Body of pancreas (tissue), 4 donors: ENCODE measurements at regions not wholly inside any gene's neighbourhood (a gene's known extent, or its start where the extent isn't known, plus 50 kb on each side); places are given as distances from the start of the nearest gene placed in this dataset.

ENCODE experiments used
- POLR2A ChIP-seq, 3 donors: fragments of 450-650 bp; IDR thresholded peaks; one replicate each; pipeline ENCODE4 v1.6.1; 2016; ENCODE audit warnings: antibody characterized with exemption in 3 of 3, mild to moderate bottlenecking in 2 of 3
- TF ChIP-seq, protein P1 (sequence below), 7 experiments: fragments of 450-650 bp in 4 of 7; fragments of 200-600 bp in 3 of 7; sonication (generic) in 3 of 7; IDR thresholded peaks; one replicate each; pipeline ENCODE4 v1.5.1; 2016 to 2019; ENCODE audit warnings: antibody characterized with exemption in 7 of 7

DNA sequence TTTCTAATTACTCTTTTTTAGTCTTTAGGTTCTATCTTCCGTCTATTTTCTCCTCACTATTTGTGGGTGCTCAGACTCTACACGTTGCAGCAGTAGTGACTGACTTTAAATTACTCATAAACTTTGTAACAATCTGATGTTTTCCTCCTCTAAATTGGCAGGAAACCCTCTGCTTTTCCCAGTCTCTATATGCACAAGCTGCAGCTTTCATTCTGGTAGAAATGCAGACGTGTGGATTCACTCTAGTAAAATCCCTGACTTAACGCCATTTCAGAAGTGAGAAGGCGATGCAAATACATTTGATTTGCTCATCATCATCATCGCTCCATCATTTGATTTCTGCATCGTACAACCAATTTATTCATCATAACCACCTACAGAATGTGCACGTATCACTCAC, 561.0 kb upstream of the ZFHX3 start:
- TF ChIP-seq POLR2A (IDR thresholded peaks at IDR 0.05) = no peak
- TF ChIP-seq, protein P1, sequence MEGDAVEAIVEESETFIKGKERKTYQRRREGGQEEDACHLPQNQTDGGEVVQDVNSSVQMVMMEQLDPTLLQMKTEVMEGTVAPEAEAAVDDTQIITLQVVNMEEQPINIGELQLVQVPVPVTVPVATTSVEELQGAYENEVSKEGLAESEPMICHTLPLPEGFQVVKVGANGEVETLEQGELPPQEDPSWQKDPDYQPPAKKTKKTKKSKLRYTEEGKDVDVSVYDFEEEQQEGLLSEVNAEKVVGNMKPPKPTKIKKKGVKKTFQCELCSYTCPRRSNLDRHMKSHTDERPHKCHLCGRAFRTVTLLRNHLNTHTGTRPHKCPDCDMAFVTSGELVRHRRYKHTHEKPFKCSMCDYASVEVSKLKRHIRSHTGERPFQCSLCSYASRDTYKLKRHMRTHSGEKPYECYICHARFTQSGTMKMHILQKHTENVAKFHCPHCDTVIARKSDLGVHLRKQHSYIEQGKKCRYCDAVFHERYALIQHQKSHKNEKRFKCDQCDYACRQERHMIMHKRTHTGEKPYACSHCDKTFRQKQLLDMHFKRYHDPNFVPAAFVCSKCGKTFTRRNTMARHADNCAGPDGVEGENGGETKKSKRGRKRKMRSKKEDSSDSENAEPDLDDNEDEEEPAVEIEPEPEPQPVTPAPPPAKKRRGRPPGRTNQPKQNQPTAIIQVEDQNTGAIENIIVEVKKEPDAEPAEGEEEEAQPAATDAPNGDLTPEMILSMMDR (IDR thresholded peaks at IDR 0.05) = no peak
